ENCODE measurements at regions not wholly inside any gene's neighbourhood (a gene's known extent, or its start where the extent isn't known, plus 50 kb on each side); places are given as distances from the start of the nearest gene placed in this dataset.

DNA sequence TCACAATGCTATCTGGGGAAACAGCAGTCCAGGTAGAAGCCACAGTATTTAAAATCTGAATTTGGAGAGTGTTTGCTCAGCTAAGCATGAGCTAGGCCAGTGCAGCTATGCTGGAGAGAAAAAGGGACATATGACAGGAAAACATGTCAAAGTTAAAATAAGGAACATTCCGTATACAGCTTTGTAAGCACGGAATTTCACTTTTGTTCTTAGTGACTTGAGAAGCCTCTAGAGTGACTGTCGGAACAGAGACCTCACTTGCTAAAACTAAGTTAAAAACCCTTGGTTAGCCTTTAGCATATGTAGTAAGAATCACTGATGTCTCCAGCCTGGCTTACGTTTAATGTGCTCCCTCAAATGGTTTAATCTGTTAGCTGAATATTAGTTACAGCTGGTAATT lies 661.7 kb downstream of the KCNT2 start:
- Histone ChIP-seq H3K36me3 (ENCODE audit: control insufficient read depth, insufficient read depth, low read length) (no peaks in the 10 kb centered on the region), H3K27ac (ENCODE audit: low read length) (no peak overlapping the region), H3K9me3 (ENCODE audit: control insufficient read depth, insufficient read depth, low read length) (no peaks in the 10 kb centered on the region), H3K4me3 (ENCODE audit: low read length) (no peak overlapping the region), H3K4me1 (ENCODE audit: control insufficient read depth, insufficient read depth, low read length) (no peaks in the 10 kb centered on the region; the same call in 1 of the 2 replicates), H3K27me3 (ENCODE audit: control insufficient read depth, insufficient read depth, low read length) (no peaks in the 10 kb centered on the region)
- DNase-seq (ENCODE audit: low read depth, low spot score), result no peak
- WGBS (ENCODE audit: insufficient coverage, insufficient read length), result no CpG with 5 or more reads among the region's 4 CpGs

DNA sequence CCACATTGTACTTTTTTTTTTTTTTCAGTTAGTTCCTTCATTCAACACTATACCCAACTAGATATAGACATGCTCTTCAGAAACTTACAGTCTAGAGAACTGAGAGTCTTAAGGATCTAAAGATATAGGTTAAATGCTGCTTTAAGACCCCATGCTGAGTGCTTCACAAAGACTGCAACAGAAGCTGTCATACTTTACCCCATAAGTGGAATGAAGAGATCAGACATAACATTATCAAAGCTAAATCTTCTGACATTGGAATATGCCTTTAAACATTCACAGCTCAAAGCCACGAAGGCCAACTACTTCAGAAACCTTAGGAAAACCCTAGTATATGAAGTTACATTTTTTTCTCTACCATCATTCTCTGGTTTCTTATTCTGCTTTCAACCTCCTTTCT lies 666.4 kb downstream of the KCNT2 start:
- Histone ChIP-seq H3K36me3 (ENCODE audit: control insufficient read depth, insufficient read depth, low read length) (no peaks in the 10 kb centered on the region), H3K27me3 (ENCODE audit: control insufficient read depth, insufficient read depth, low read length) (no peaks in the 10 kb centered on the region), H3K4me1 (ENCODE audit: control insufficient read depth, insufficient read depth, low read length) (no peaks in the 10 kb centered on the region; the same call in 1 of the 2 replicates), H3K27ac (ENCODE audit: low read length) (no peak overlapping the region), H3K4me3 (ENCODE audit: low read length) (no peak overlapping the region), H3K9me3 (ENCODE audit: control insufficient read depth, insufficient read depth, low read length) (no peaks in the 10 kb centered on the region)
- no peak for DNase-seq (ENCODE audit: low read depth, low spot score)
- WGBS (ENCODE audit: insufficient coverage, insufficient read length), result no CpG with 5 or more reads among the region's 1 CpG

DNA sequence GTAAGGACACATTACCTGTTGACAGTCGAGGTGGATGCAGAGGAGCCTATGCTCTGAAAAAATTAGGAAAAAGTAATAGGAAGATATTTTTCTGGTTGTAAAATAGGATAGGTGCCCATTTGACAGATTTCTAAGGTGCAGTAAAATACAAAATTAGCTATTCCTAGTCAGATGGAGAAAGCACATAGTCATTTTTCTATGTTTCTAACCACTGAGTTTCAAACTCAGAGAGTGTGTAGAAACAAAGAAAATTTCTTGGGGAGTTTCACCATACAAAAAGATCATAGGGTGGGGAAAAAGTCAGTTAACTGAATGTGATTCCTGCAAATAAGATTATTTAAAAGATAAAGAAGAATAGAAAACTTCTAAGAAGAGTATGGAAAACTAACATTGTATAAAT lies 666.9 kb downstream of the KCNT2 start:
- Histone ChIP-seq H3K27me3 (ENCODE audit: control insufficient read depth, insufficient read depth, low read length) (no peaks in the 10 kb centered on the region), H3K27ac (ENCODE audit: low read length) (no peak overlapping the region)
- WGBS (ENCODE audit: insufficient coverage, insufficient read length), result no CpG with 5 or more reads among the region's 1 CpG

DNA sequence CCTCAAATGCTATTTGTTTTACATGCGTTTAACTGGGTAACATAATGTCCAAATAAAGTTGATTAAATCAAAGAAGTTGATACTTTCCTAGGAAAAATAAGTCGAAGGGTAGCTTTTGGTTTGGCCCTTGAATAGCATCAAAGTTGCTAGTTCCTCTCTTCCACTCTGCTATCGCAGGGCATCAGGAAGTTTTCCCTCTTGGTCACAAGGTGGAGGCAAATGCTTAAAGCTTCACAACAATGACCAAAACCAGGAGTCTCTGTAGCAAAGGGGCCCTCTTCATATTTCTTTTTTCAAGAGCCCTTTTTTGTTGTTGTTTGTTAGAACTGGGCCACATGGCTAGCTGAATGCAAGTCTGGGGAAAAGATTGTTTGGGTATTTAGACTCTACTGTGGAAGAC lies 668.4 kb downstream of the KCNT2 start:
- no CpG with 5 or more reads among the region's 3 CpGs for WGBS (ENCODE audit: insufficient coverage, insufficient read length)
- Histone ChIP-seq H3K36me3 (ENCODE audit: control insufficient read depth, insufficient read depth, low read length) (no peaks in the 10 kb centered on the region), H3K27me3 (ENCODE audit: control insufficient read depth, insufficient read depth, low read length) (no peaks in the 10 kb centered on the region), H3K4me3 (ENCODE audit: low read length) (no peak overlapping the region), H3K4me1 (ENCODE audit: control insufficient read depth, insufficient read depth, low read length) (no peaks in the 10 kb centered on the region; the same call in 1 of the 2 replicates), H3K27ac (ENCODE audit: low read length) (no peak overlapping the region), H3K9me3 (ENCODE audit: control insufficient read depth, insufficient read depth, low read length) (no peaks in the 10 kb centered on the region)
- DNase-seq (ENCODE audit: low read depth, low spot score), result no peak

More for the DNA sequence above, 666.9 kb downstream of the KCNT2 start:
- Histone ChIP-seq H3K36me3 (ENCODE audit: control insufficient read depth, insufficient read depth, low read length) (no peaks in the 10 kb centered on the region), H3K9me3 (ENCODE audit: control insufficient read depth, insufficient read depth, low read length) (no peaks in the 10 kb centered on the region), H3K4me1 (ENCODE audit: control insufficient read depth, insufficient read depth, low read length) (no peaks in the 10 kb centered on the region; the same call in 1 of the 2 replicates), H3K4me3 (ENCODE audit: low read length) (no peak overlapping the region)
- DNase-seq (ENCODE audit: low read depth, low spot score), result no peak

DNA sequence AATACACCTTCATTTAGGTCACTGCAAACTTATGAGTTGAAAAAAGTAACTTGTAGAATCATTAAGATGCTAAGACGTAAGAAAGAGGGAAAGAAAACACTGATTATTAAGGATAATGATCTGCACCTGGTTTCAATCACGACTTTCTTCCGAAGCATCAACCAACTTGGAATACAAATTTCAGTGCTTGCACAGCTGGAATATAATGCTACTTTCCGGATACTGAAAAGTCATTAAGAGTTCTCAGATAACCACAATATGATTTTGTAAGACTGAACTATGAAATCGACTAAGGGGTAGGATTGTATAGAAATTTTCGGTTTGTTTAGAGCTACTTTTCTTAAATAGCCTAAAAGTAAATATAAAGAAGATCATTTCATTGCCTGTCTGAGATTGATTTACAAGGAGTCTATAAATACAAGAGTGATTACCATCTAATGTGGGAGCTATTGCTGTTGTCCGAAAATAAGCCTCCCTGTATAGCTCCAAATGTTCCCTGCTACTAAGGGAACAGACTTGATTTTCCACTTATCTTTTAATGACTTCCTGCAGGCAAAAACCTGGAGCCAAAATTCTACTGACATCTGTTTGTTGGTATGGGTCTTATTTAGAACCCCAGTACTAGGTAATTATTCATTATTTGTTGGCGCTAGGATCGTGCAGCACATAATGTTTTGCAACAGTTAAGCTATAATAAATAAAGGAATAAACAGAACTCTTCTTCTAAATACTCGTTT lies 673.3 kb downstream of the KCNT2 start:
- WGBS (ENCODE audit: insufficient coverage, insufficient read length), result 100% methylated on average over 2 of the region's 10 CpGs
- DNase-seq (ENCODE audit: low read depth, low spot score), result no peak
- Histone ChIP-seq H3K36me3 (ENCODE audit: control insufficient read depth, insufficient read depth, low read length) (no peaks in the 10 kb centered on the region), H3K27me3 (ENCODE audit: control insufficient read depth, insufficient read depth, low read length) (no peaks in the 10 kb centered on the region), H3K4me3 (ENCODE audit: low read length) (no peak overlapping the region), H3K4me1 (ENCODE audit: control insufficient read depth, insufficient read depth, low read length) (no peaks in the 10 kb centered on the region), H3K9me3 (ENCODE audit: control insufficient read depth, insufficient read depth, low read length) (no peaks in the 10 kb centered on the region), H3K27ac (ENCODE audit: low read length) (no peak overlapping the region)

DNA sequence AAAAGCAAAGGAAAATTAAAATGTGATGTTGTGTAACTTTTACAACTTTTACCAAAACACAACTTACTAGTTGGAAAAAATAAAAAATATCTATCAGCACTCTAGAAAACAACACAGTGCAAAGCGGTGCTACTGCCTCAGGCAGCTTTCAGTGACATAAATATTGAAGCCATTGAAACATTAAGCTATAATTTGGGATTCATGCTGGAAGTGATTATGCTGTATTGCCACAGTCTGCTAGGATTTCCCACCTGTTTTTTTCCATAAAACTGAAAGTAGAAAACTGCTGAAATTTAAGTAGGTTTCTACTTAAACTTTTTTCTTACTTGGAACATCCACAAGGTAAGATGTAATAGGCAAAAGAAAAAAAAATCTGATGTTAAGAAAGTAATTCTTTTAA lies 674.4 kb downstream of the KCNT2 start:
- no peaks in the 10 kb centered on the region for H3K4me1 ChIP-seq (ENCODE audit: control insufficient read depth, insufficient read depth, low read length)
- H3K9me3 ChIP-seq (ENCODE audit: control insufficient read depth, insufficient read depth, low read length), result no peaks in the 10 kb centered on the region; the same call in 1 of the 2 replicates
- DNase-seq (ENCODE audit: low read depth, low spot score), result no peak
- H3K4me3 ChIP-seq (ENCODE audit: low read length), result no peak overlapping the region
- WGBS (ENCODE audit: insufficient coverage, insufficient read length), result no CpG with 5 or more reads among the region's 1 CpG
- no peaks in the 10 kb centered on the region for H3K36me3 ChIP-seq (ENCODE audit: control insufficient read depth, insufficient read depth, low read length)
- no peaks in the 10 kb centered on the region for H3K27me3 ChIP-seq (ENCODE audit: control insufficient read depth, insufficient read depth, low read length)
- H3K27ac ChIP-seq (ENCODE audit: low read length), result no peak overlapping the region

DNA sequence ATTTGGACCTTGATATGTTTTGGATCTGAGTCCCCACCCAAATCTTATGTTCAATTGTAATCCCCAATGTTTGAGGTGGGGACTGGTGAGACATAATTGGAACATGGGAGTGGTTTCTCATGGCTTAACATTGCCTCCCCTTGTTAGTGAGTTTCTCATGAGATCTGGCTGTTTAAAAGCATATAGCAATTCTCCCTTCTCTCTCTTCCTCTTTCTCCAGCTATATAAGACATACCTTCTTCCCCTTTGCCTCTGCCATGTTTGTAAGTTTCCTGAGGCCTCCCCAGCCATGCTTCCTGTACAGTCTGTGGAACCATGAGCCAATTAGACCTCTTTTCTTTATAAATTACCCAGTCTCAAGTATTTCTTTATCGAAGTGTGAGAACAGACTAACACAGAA lies 692.4 kb downstream of the KCNT2 start:
- Histone ChIP-seq H3K4me3 (ENCODE audit: low read length) (no peak overlapping the region), H3K27ac (ENCODE audit: low read length) (no peak overlapping the region), H3K4me1 (ENCODE audit: control insufficient read depth, insufficient read depth, low read length) (no peaks in the 10 kb centered on the region), H3K36me3 (ENCODE audit: control insufficient read depth, insufficient read depth, low read length) (no peaks in the 10 kb centered on the region), H3K9me3 (ENCODE audit: control insufficient read depth, insufficient read depth, low read length) (no peaks in the 10 kb centered on the region), H3K27me3 (ENCODE audit: control insufficient read depth, insufficient read depth, low read length) (no peaks in the 10 kb centered on the region)
- no peak for DNase-seq (ENCODE audit: low read depth, low spot score)
- WGBS (ENCODE audit: insufficient coverage, insufficient read length), result no CpG with 5 or more reads among the region's 1 CpG

DNA sequence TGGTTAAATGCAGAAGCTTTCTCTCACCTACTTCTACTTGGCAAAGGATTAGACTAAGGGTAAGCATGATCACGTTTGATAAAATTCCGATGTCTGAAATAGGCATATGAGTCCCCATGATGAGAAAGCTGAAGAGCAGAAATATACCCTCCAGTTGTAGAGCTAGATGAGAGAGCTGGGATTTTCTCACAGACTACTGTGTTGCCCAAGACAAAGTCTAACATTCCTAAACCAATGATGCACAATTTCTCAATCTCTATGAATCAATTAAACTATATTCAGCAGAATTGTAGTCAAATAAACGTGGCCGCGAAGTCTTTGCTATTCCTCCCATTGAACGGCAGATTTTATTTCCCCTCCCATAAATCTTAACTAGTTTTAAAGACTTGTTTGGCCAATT lies 699.2 kb downstream of the KCNT2 start:
- no CpG with 5 or more reads among the region's 6 CpGs for WGBS (ENCODE audit: insufficient coverage, insufficient read length)
- no peaks in the 10 kb centered on the region for H3K36me3 ChIP-seq (ENCODE audit: control insufficient read depth, insufficient read depth, low read length)
- H3K4me1 ChIP-seq (ENCODE audit: control insufficient read depth, insufficient read depth, low read length), result no peaks in the 10 kb centered on the region
- no peak overlapping the region for H3K27ac ChIP-seq (ENCODE audit: low read length)
- H3K4me3 ChIP-seq (ENCODE audit: low read length), result no peak overlapping the region
- no peaks in the 10 kb centered on the region for H3K27me3 ChIP-seq (ENCODE audit: control insufficient read depth, insufficient read depth, low read length)
- DNase-seq (ENCODE audit: low read depth, low spot score), result no peak
- H3K9me3 ChIP-seq (ENCODE audit: control insufficient read depth, insufficient read depth, low read length), result no peaks in the 10 kb centered on the region

DNA sequence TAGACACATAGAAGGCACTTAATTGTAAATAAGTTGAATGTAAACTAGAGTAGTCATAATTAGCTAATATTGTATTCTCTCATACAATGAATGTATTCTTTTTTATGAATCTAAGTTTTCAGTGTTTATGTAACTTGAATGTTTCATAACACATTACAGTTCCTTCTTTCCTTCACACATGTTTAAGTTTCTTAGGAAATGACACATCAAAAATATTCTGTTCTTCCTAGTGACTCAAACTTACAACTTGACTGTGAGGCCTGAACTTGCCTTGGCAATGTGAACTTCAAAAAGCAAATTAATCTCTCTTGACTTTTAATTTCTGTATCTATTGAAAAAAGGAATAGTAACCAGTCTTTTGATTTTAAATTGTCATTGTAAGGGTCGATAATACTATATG lies 700.1 kb downstream of the KCNT2 start:
- no peaks in the 10 kb centered on the region for H3K36me3 ChIP-seq (ENCODE audit: control insufficient read depth, insufficient read depth, low read length)
- H3K27ac ChIP-seq (ENCODE audit: low read length), result no peak overlapping the region
- DNase-seq (ENCODE audit: low read depth, low spot score), result no peak
- no peak overlapping the region for H3K4me3 ChIP-seq (ENCODE audit: low read length)
- no peaks in the 10 kb centered on the region for H3K9me3 ChIP-seq (ENCODE audit: control insufficient read depth, insufficient read depth, low read length)
- H3K4me1 ChIP-seq (ENCODE audit: control insufficient read depth, insufficient read depth, low read length), result no peaks in the 10 kb centered on the region
- no peaks in the 10 kb centered on the region for H3K27me3 ChIP-seq (ENCODE audit: control insufficient read depth, insufficient read depth, low read length)
- no CpG with 5 or more reads among the region's 1 CpG for WGBS (ENCODE audit: insufficient coverage, insufficient read length)

DNA sequence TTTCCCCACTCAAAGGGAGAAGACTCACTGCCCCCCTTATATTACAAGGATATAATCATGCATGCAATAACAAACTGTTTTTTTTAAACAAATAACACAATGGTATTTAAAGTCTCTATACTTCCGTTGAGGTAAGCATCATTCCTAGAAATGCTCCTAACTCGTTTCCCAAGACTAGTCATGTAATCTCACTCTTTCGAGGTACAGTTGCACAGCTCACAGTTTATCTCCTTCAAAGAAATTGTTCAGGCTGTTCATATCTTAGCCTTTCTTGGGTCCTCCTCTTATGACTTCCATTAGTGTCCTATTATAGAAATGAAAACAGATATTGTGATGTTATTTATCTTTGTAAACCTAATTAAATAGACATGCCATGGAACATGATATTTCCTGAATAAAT lies 705.0 kb downstream of the KCNT2 start:
- DNase-seq (ENCODE audit: low read depth, low spot score), result no peak
- Histone ChIP-seq H3K36me3 (ENCODE audit: control insufficient read depth, insufficient read depth, low read length) (no peaks in the 10 kb centered on the region), H3K4me1 (ENCODE audit: control insufficient read depth, insufficient read depth, low read length) (no peaks in the 10 kb centered on the region), H3K4me3 (ENCODE audit: low read length) (no peak overlapping the region), H3K27me3 (ENCODE audit: control insufficient read depth, insufficient read depth, low read length) (no peaks in the 10 kb centered on the region), H3K9me3 (ENCODE audit: control insufficient read depth, insufficient read depth, low read length) (no peaks in the 10 kb centered on the region), H3K27ac (ENCODE audit: low read length) (no peak overlapping the region)
- WGBS (ENCODE audit: insufficient coverage, insufficient read length), result no CpG with 5 or more reads among the region's 3 CpGs

DNA sequence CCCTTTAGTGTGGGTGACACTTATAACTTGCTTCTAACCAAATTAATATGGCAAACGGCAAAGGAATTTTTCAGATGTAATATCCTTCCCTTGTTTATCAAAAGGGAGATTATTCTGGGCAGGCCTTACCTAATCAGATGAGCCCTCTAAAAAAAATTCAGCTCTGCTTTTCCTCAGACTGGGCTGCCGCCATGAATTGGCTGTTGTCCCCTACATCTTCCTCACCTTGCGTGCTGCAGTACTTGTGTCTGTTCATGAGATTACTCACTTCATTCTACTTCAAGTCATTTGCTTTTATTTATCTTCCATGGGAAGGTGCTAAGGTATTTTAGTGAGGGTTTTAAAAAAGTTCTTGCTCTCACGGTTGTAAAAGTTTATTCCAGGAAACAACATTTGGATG lies 705.5 kb downstream of the KCNT2 start:
- WGBS (ENCODE audit: insufficient coverage, insufficient read length), result no CpG with 5 or more reads among the region's 4 CpGs
- Histone ChIP-seq H3K4me1 (ENCODE audit: control insufficient read depth, insufficient read depth, low read length) (no peaks in the 10 kb centered on the region), H3K27me3 (ENCODE audit: control insufficient read depth, insufficient read depth, low read length) (no peaks in the 10 kb centered on the region), H3K36me3 (ENCODE audit: control insufficient read depth, insufficient read depth, low read length) (no peaks in the 10 kb centered on the region), H3K9me3 (ENCODE audit: control insufficient read depth, insufficient read depth, low read length) (no peaks in the 10 kb centered on the region), H3K4me3 (ENCODE audit: low read length) (no peak overlapping the region), H3K27ac (ENCODE audit: low read length) (no peak overlapping the region)
- DNase-seq (ENCODE audit: low read depth, low spot score), result no peak

Measured in iPS DF 6.9 (cell line).